T-cell (primary cell): ENCODE measurements at regions not wholly inside any gene's neighbourhood (a gene's known extent, or its start where the extent isn't known, plus 50 kb on each side); places are given as distances from the start of the nearest gene placed in this dataset.

Experiments
- ATAC-seq, 4 experiments: fragments of 200-7000 bp in 3 of 4; fragments of 150-1000 bp in 1 of 4; cut with Tn5 transposase; replicated peaks in 1 of 4; 1 replicate in 3 of 4; 2 replicates in 1 of 4; pipeline ENCODE4 v1.10.0; 2021; ENCODE audit warnings: moderate library complexity in 3 of 4, mild to moderate bottlenecking in 2 of 4, moderate number of reproducible peaks in 1 of 4
- CTCF ChIA-PET, 2 donors: fragments of 300-600 bp; sonication (Branson Sonifier 250); formaldehyde crosslinking; loops; one replicate each; lab custom pipeline; 2022; ENCODE audit warnings: antibody characterized with exemption in 2 of 2; lab: Charles Lee
- POLR2A ChIA-PET, 2 donors: fragments of 300-600 bp; sonication (Branson Sonifier 250); formaldehyde crosslinking; loops; one replicate each; lab custom pipeline; 2022; ENCODE audit warnings: antibody characterized with exemption in 2 of 2; lab: Charles Lee
- DNase-seq, 35 experiments: peaks; one replicate each; pipeline versions ENCODE4 v3.0.0 to v3.0.0-alpha.2; 2013 to 2023
- H3K27ac ChIP-seq: one replicate; pipeline ENCODE4 v1.5.1; 2013; ENCODE audit warnings: low read length
- H3K27me3 ChIP-seq, 2 experiments: replicated peaks in 1 of 2; 1 replicate in 1 of 2; 2 replicates in 1 of 2; pipeline versions ENCODE4 v1.6.1 to v1.7.0; 2013; ENCODE audit warnings: low read length in 1 of 2, mixed read lengths in 1 of 2; ENCODE audit not compliant: control insufficient read depth in 2 of 2, insufficient read depth in 2 of 2; ENCODE audit errors: extremely low read depth in 1 of 2
- H3K36me3 ChIP-seq, 2 donors: 1 replicate in 1 of 2; 2 replicates in 1 of 2; pipeline versions ENCODE4 v1.6.1 to v1.7.0; 2013; ENCODE audit warnings: low read length in 1 of 2; ENCODE audit not compliant: control insufficient read depth in 2 of 2, insufficient read depth in 1 of 2; ENCODE audit errors: extremely low read depth in 1 of 2
- H3K4me1 ChIP-seq, 2 experiments: 1 replicate in 1 of 2; 2 replicates in 1 of 2; pipeline versions ENCODE4 v1.6.1 to v1.7.0; 2013; ENCODE audit warnings: low read length in 2 of 2, mixed read lengths in 1 of 2; ENCODE audit not compliant: insufficient read depth in 2 of 2, control insufficient read depth in 1 of 2; ENCODE audit errors: extremely low read depth in 1 of 2
- H3K4me3 ChIP-seq, 2 donors: 1 replicate in 1 of 2; 2 replicates in 1 of 2; pipeline versions ENCODE4 v1.5.1 to v1.7.0; 2013; ENCODE audit warnings: mild to moderate bottlenecking in 2 of 2, low read length in 1 of 2, moderate library complexity in 1 of 2; ENCODE audit not compliant: control insufficient read depth in 1 of 2; ENCODE audit errors: extremely low read depth in 1 of 2
- H3K9me3 ChIP-seq: 2 replicates; pipeline ENCODE4 v1.7.0; 2013
- H3K27ac Mint-ChIP-seq, 2 donors: one replicate each; pipeline ENCODE4 v1.8.0; 2020 to 2021; ENCODE audit warnings: mild to moderate bottlenecking in 2 of 2, mixed read lengths in 2 of 2
- H3K27me3 Mint-ChIP-seq, 2 donors: one replicate each; pipeline ENCODE4 v1.8.0; 2021 to 2022; ENCODE audit warnings: mixed read lengths in 2 of 2
- H3K36me3 Mint-ChIP-seq: one replicate; pipeline ENCODE4 v1.8.0; 2021; ENCODE audit warnings: mixed read lengths
- H3K4me1 Mint-ChIP-seq, 3 donors: one replicate each; pipeline ENCODE4 v1.8.0; 2020 to 2022; ENCODE audit warnings: mixed read lengths in 3 of 3, mild to moderate bottlenecking in 1 of 3
- H3K4me3 Mint-ChIP-seq, 3 donors: one replicate each; pipeline ENCODE4 v1.8.0; 2020 to 2022; ENCODE audit warnings: mild to moderate bottlenecking in 3 of 3, mixed read lengths in 3 of 3, moderate library complexity in 3 of 3
- H3K9me3 Mint-ChIP-seq, 3 donors: one replicate each; pipeline ENCODE4 v1.8.0; 2020 to 2022; ENCODE audit warnings: mixed read lengths in 3 of 3
- WGBS: methylation state at CpG from one replicate; pipeline ENCODE4 v1.1.5; 2013; ENCODE audit warnings: missing lambda C conversion rate; ENCODE audit not compliant: insufficient coverage; 5-methylcytosine and 5-hydroxymethylcytosine counted together

DNA sequence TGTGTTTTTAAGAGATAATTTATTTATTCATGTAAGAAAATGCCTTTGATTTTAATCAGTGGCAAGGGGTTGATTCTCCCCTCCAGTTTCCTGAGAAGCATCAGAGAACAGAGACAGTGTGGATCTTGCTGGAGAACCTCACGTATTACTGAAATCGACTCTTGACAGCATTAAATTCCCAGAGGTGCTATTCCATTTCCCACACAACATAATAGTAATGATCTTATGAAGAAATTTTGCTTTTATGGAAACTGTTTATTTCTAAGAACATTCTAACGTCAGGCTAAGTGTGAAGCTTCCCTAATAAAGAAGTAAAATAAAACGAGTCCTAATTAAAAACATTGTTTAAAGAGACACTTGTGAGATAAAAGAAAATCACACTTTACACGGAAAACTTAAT, 293.1 kb upstream of the NRP1 start:
- H3K36me3 ChIP-seq, result no peaks in the 10 kb centered on the region
- H3K4me3 ChIP-seq, result no peak overlapping the region
- no peak for ATAC-seq
- no peaks in the 10 kb centered on the region for H3K4me1 Mint-ChIP-seq
- no peak for DNase-seq
- H3K27me3 ChIP-seq, result peaks cover 0 to 5% of the 10 kb centered on the region in 2 experiments
- no CpG with 5 or more reads among the region's 5 CpGs for WGBS
- H3K9me3 ChIP-seq, result no peaks in the 10 kb centered on the region
- no peak overlapping the region for H3K27ac Mint-ChIP-seq
- ChIA-PET CTCF (no interaction called here), POLR2A (no interaction called here)
- H3K27me3 Mint-ChIP-seq, result peaks cover 15 to 32% of the 10 kb centered on the region in 2 donors
- no peak overlapping the region for H3K4me3 Mint-ChIP-seq
- H3K4me1 ChIP-seq, result no peaks in the 10 kb centered on the region
- no peak overlapping the region for H3K27ac ChIP-seq
- H3K9me3 Mint-ChIP-seq, result peaks cover 0 to 4% (median 0%) of the 10 kb centered on the region in 3 donors
- H3K36me3 Mint-ChIP-seq, result no peaks in the 10 kb centered on the region

DNA sequence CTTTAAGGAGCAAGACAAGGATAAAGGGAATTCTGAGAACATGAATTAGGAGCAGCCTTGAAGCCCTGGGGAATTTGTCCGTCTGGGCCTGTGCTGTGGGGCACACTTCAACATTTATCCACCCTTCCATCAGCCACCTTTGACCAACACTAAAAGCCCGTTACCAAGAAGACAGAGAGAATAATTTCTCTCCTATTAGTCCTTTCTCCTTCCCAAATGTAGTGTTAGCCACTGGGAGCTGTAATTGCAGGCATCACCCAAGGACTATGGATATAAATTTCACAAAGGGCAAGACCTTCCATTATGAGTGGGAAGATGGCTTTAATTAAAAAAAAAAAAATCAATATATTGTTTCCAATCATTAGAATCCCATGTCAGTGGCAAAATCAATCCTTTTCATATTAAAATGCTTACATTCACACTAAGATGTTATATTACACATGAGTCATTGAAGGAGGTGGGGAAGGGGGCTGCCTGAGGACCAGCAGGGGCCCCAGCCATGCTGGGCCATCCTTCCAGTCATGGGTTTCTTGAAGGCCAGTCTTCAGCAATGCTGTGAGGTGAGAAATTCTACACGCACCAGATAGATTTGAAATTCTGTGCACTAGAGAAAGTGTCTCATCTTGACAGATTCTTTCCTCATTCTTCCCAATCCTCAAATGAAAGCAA, 292.5 kb upstream of the NRP1 start:
- Histone ChIP-seq H3K27me3 (peaks cover 0 to 5% of the 10 kb centered on the region in 2 experiments), H3K36me3 (no peaks in the 10 kb centered on the region), H3K4me3 (no peak overlapping the region), H3K4me1 (no peaks in the 10 kb centered on the region), H3K27ac (no peak overlapping the region), H3K9me3 (no peaks in the 10 kb centered on the region)
- ChIA-PET CTCF (interaction anchor here in 1 of 2 donors (0.6 kb wide), 1 partner anchor 163 kb away, joined by 4 read pairs; no protein-coding TSS in a partner anchor), POLR2A (no interaction called here)
- Mint-ChIP-seq H3K9me3 (peaks cover 0 to 4% (median 0%) of the 10 kb centered on the region in 3 donors), H3K27ac (no peak overlapping the region), H3K27me3 (peaks cover 15 to 29% of the 10 kb centered on the region in 2 donors), H3K4me1 (no peaks in the 10 kb centered on the region), H3K36me3 (no peaks in the 10 kb centered on the region), H3K4me3 (no peak overlapping the region)
- DNase-seq (no peak), ATAC-seq (no peak)
- no CpG with 5 or more reads among the region's 3 CpGs for WGBS

DNA sequence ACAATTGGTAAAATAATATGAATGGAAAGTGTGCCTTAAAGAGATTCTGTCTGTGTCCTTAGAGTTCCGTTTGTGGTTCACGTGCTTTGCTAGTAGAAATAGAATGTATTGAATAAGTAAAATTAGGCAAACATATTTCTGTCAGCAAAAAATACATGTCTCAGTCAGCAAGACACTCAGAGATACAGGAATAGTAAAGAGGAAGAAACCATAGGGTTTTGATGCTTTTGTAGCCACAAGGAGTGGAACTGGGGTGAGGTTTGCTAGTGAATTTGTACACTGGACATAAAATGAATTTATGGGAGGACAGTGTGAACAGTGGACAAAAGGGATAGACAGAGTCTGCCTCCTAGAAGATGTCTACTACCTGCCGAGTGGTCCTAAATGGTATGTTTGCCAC, 289.2 kb upstream of the NRP1 start:
- POLR2A ChIA-PET, result interaction anchor here in 1 of 2 donors (0.5 kb wide), 1 partner anchor 450 kb away, joined by 3 read pairs; no protein-coding TSS in a partner anchor

DNA sequence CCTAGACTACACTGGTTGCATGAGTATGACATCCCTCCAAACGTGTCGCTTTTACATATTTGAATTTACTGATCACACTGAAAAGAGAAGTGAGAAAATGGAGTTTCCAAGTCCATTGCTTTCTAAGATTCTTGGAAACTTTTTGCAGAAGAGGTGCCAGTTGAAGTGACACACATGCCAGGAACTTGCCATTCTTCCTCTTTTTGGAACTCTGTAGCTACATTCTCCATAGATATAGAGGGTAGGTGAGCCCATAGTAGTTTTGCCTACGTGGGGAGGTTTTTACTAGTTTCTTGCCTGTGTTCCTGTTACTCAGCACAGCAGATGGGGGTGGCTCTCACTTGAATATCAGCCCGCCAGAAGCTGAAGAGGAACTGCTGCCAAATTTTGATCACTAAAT, 286.6 kb upstream of the NRP1 start:
- Mint-ChIP-seq H3K27me3 (peaks cover 6 to 20% of the 10 kb centered on the region in 2 donors), H3K9me3 (no peaks in the 10 kb centered on the region), H3K4me1 (no peaks in the 10 kb centered on the region), H3K27ac (no peak overlapping the region), H3K36me3 (no peaks in the 10 kb centered on the region), H3K4me3 (no peak overlapping the region)
- peaks cover 0 to 2% of the 10 kb centered on the region in 2 experiments for H3K27me3 ChIP-seq
- no peaks in the 10 kb centered on the region for H3K9me3 ChIP-seq
- ChIA-PET POLR2A (no interaction called here), CTCF (no interaction called here)
- DNase-seq, result no peak
- H3K27ac ChIP-seq, result no peak overlapping the region
- ATAC-seq, result no peak
- no peaks in the 10 kb centered on the region for H3K36me3 ChIP-seq
- H3K4me1 ChIP-seq, result no peaks in the 10 kb centered on the region
- H3K4me3 ChIP-seq, result no peak overlapping the region
- WGBS, result 100% methylated on average over 1 of the region's 4 CpGs

More for the DNA sequence above, 289.2 kb upstream of the NRP1 start:
- no peak overlapping the region for H3K27ac ChIP-seq
- no peak overlapping the region for H3K27ac Mint-ChIP-seq
- ATAC-seq, result no peak
- H3K9me3 ChIP-seq, result no peaks in the 10 kb centered on the region
- no peak overlapping the region for H3K4me3 ChIP-seq
- peaks cover 0 to 2% of the 10 kb centered on the region in 2 experiments for H3K27me3 ChIP-seq
- no peaks in the 10 kb centered on the region for H3K4me1 Mint-ChIP-seq
- 100% methylated on average over 2 of the region's 3 CpGs for WGBS
- CTCF ChIA-PET, result interaction anchor here in 1 of 2 donors (0.6 kb wide), 1 partner anchor 1030 kb away, joined by 5 read pairs; no protein-coding TSS in a partner anchor
- no peaks in the 10 kb centered on the region for H3K36me3 Mint-ChIP-seq
- peaks cover 11 to 23% of the 10 kb centered on the region in 2 donors for H3K27me3 Mint-ChIP-seq
- H3K36me3 ChIP-seq, result no peaks in the 10 kb centered on the region
- DNase-seq, result no peak
- H3K4me1 ChIP-seq, result no peaks in the 10 kb centered on the region
- no peaks in the 10 kb centered on the region for H3K9me3 Mint-ChIP-seq
- H3K4me3 Mint-ChIP-seq, result no peak overlapping the region

DNA sequence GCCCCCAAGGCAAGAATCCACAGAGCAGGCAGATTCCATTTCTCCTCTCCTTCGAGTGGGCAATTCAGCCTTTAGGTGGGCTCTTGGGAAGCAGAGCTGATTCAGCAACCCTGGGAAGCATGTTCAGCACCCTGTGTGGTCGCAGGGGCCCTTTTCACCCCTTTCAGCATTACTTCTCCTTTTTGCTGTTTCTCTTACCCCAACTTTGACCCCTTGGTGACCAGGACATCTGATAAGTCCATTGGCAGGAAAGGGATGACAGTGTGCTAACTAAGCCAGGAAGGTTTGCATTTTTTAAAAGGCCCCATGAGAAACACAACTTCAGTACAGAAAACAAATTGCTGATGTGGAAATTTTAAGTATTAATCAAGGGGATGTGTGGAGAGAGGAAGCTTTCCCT, 283.7 kb upstream of the NRP1 start:
- Histone ChIP-seq H3K36me3 (no peaks in the 10 kb centered on the region), H3K4me3 (no peak overlapping the region), H3K27me3 (no peaks in the 10 kb centered on the region), H3K9me3 (no peaks in the 10 kb centered on the region), H3K27ac (no peak overlapping the region), H3K4me1 (no peaks in the 10 kb centered on the region)
- Mint-ChIP-seq H3K4me1 (no peaks in the 10 kb centered on the region), H3K9me3 (peaks cover 0 to 6% (median 6%) of the 10 kb centered on the region in 3 donors), H3K4me3 (no peak overlapping the region), H3K27me3 (peaks cover 4 to 14% of the 10 kb centered on the region in 2 donors), H3K27ac (no peak overlapping the region), H3K36me3 (no peaks in the 10 kb centered on the region)
- ATAC-seq (no peak), DNase-seq (no peak)
- POLR2A ChIA-PET, result no interaction called here
- CTCF ChIA-PET, result no interaction called here
- WGBS, result no CpG with 5 or more reads among the region's 2 CpGs

DNA sequence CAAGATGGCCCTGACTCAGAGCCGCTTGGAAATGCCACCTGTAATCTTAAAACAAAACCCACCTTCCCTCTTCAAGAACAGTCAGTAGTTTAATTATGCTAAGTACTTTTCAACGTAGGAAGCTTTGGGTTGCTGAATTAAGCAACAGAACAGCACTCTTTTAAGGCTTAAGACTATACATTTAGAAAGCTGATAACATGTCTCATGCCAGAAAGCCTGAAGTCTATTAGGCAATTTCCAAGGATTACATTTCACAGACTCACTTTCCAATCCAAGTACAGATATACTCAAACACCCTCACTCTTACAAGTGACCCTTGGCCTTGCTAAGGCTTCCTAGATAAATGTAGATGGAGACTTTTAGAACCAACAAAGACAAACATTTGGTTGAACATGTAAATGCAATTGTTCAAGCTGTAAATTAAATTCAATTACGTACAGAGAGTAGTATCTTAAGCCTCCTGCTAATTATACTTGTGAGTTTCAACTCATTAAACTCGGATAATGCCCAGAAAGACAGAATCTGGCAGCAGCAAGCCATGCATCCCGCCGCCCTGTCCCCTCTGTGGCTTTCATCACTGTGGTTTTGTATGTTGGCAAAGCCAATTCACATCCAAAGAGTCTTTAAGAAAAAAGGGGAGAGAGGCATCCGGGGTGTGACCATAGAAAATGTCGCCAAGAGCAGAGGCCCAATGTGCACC, 283.1 kb upstream of the NRP1 start:
- H3K36me3 Mint-ChIP-seq, result no peaks in the 10 kb centered on the region
- H3K4me3 Mint-ChIP-seq, result no peak overlapping the region
- ATAC-seq, result no peak
- peaks cover 0 to 5% (median 0%) of the 10 kb centered on the region in 3 donors for H3K4me1 Mint-ChIP-seq
- Histone ChIP-seq H3K4me3 (no peak overlapping the region), H3K4me1 (no peaks in the 10 kb centered on the region), H3K36me3 (no peaks in the 10 kb centered on the region), H3K9me3 (no peaks in the 10 kb centered on the region), H3K27me3 (no peaks in the 10 kb centered on the region), H3K27ac (no peak overlapping the region)
- H3K27me3 Mint-ChIP-seq, result peaks cover 4 to 16% of the 10 kb centered on the region in 2 donors
- no peak overlapping the region for H3K27ac Mint-ChIP-seq
- CTCF ChIA-PET, result no interaction called here
- 80% methylated on average over 1 of the region's 8 CpGs for WGBS
- DNase-seq, result no peak
- POLR2A ChIA-PET, result no interaction called here
- H3K9me3 Mint-ChIP-seq, result peaks cover 0 to 12% (median 6%) of the 10 kb centered on the region in 3 donors
